Body of pancreas (tissue), 4 donors: ENCODE measurements at regions not wholly inside any gene's neighbourhood (a gene's known extent, or its start where the extent isn't known, plus 50 kb on each side); places are given as distances from the start of the nearest gene placed in this dataset.

Experiments used
- ATAC-seq: fragments of 150-250 bp; one replicate; pipeline ENCODE4 v1.9.1; 2016
- DNase-seq, 4 donors: peaks; one replicate each; pipeline ENCODE4 v3.0.0-alpha.2; 2019
- H3K27ac ChIP-seq, 4 donors: fragments of 200-600 bp; sonication (generic); 1 replicate in 3 of 4; 2 replicates in 1 of 4; pipeline versions ENCODE4 v1.5.1 to v1.6.1; 2016 to 2019; ENCODE audit warnings: mild to moderate bottlenecking in 1 of 4, mixed read lengths in 1 of 4, moderate library complexity in 1 of 4
- H3K27me3 ChIP-seq, 2 donors: fragments of 200-600 bp; sonication (generic); one replicate each; pipeline ENCODE4 v1.6.0; 2016; ENCODE audit warnings: mild to moderate bottlenecking in 1 of 2
- H3K36me3 ChIP-seq, 2 donors: fragments of 200-600 bp; sonication (generic); replicated peaks in 1 of 2; 2 replicates each; pipeline ENCODE4 v1.5.1; 2016; ENCODE audit warnings: low read depth in 2 of 2; ENCODE audit not compliant: insufficient read depth in 1 of 2
- H3K4me1 ChIP-seq: fragments of 200-600 bp; sonication (generic); one replicate; pipeline ENCODE4 v1.6.0; 2016
- H3K4me3 ChIP-seq, 2 donors: fragments of 200-600 bp; sonication (generic); 1 replicate in 1 of 2; 2 replicates in 1 of 2; pipeline ENCODE4 v1.5.1; 2016 to 2019
- H3K9me3 ChIP-seq, 3 donors: fragments of 200-600 bp; sonication (generic); 1 replicate in 2 of 3; 2 replicates in 1 of 3; pipeline ENCODE4 v1.5.1; 2016
- POLR2A ChIP-seq, 3 donors: fragments of 450-650 bp; IDR thresholded peaks; one replicate each; pipeline ENCODE4 v1.6.1; 2016; ENCODE audit warnings: antibody characterized with exemption in 3 of 3, mild to moderate bottlenecking in 2 of 3
- WGBS, 2 donors: methylation state at CpG; one replicate each; pipeline ENCODE4 v1.1.5; 2017; 5-methylcytosine and 5-hydroxymethylcytosine counted together
- intact Hi-C: fragments of 100-400 bp; cut with DNase I; formaldehyde crosslinking; loops from one replicate; pipeline ENCODE4 v1.15.1; 2023
- TF ChIP-seq, protein P1 (sequence below), 7 experiments: fragments of 450-650 bp in 4 of 7; fragments of 200-600 bp in 3 of 7; sonication (generic) in 3 of 7; IDR thresholded peaks; one replicate each; pipeline ENCODE4 v1.5.1; 2016 to 2019; ENCODE audit warnings: antibody characterized with exemption in 7 of 7

DNA sequence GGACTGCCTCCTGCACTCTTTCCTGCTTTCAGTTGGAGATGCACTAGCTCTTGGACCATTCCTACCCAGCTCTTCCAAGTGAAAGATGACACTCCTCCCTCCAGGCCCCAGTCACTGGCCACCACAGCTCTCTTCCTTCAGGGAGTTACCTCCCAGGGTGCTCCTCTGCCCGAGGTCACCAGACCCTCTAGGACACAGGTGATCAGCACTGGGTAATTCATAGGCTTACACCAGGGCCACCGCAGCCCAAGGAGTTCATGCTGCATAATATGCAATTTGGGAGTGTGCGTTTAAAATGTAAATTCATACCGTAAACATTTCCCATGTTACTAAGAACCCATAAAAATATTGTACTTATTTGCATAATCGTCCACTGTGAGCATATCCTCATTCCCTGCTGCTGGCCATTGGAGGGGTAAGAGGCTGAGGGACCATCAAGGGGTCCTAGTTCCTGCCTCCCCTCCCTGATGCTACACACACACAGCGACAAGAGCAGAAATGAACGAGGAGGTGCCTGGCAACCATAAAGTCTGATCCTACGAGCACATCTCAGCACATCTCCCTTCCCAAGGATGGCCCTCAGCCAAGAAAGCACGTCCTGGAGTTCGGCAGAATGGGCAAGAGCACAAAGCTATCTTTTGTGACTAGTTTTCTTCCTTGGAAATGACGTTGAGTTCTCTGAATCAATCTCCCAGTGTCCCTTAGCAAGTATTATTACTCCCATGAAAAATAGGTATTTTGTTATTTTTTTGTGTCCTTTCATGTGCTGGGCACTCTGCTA, 222.9 kb upstream of the RAB4A start:
- Histone ChIP-seq H3K9me3 (no peaks in the 10 kb centered on the region), H3K4me3 (no peak overlapping the region), H3K27me3 (no peaks in the 10 kb centered on the region), H3K27ac (no peak overlapping the region), H3K4me1 (no peaks in the 10 kb centered on the region), H3K36me3 (no peaks in the 10 kb centered on the region)
- DNase-seq, result no peak
- intact Hi-C loops, result no loop called here
- 80% methylated on average over 11 of the region's 11 CpGs for WGBS, 2 donors
- TF ChIP-seq, protein P1, sequence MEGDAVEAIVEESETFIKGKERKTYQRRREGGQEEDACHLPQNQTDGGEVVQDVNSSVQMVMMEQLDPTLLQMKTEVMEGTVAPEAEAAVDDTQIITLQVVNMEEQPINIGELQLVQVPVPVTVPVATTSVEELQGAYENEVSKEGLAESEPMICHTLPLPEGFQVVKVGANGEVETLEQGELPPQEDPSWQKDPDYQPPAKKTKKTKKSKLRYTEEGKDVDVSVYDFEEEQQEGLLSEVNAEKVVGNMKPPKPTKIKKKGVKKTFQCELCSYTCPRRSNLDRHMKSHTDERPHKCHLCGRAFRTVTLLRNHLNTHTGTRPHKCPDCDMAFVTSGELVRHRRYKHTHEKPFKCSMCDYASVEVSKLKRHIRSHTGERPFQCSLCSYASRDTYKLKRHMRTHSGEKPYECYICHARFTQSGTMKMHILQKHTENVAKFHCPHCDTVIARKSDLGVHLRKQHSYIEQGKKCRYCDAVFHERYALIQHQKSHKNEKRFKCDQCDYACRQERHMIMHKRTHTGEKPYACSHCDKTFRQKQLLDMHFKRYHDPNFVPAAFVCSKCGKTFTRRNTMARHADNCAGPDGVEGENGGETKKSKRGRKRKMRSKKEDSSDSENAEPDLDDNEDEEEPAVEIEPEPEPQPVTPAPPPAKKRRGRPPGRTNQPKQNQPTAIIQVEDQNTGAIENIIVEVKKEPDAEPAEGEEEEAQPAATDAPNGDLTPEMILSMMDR (IDR thresholded peaks at IDR 0.05), result no peak
- no peak for TF ChIP-seq POLR2A (IDR thresholded peaks at IDR 0.05)
- no peak for ATAC-seq

DNA sequence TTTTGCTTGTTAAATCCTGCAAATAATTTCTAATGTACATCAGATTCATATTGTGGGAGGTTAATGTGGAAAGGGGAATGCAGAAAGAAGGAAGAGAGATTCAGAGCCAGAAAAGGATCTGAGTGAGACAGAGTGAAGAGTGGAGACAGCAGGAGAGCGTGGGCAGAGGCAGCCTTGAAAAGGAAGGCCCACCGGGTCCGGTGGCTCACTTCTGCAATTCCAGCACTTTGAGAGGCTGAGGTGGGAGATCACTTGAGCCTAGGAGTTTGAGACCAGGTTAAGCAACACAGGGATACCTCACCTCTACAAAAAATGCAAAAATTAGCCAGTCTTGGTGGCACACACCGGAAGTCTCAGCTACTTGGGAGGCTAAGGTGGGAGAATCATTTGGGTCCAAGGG, 222.0 kb upstream of the RAB4A start:
- intact Hi-C loops, result no loop called here
- no peaks in the 10 kb centered on the region for H3K27me3 ChIP-seq
- TF ChIP-seq, protein P1 (IDR thresholded peaks at IDR 0.05), result no peak
- no peak for TF ChIP-seq POLR2A (IDR thresholded peaks at IDR 0.05)
- H3K4me1 ChIP-seq, result no peaks in the 10 kb centered on the region
- no peaks in the 10 kb centered on the region for H3K36me3 ChIP-seq
- H3K9me3 ChIP-seq, result no peaks in the 10 kb centered on the region
- H3K27ac ChIP-seq, result no peak overlapping the region
- no peak for ATAC-seq
- H3K4me3 ChIP-seq, result no peak overlapping the region
- DNase-seq, result no peak
- 96% methylated on average over 4 of the region's 4 CpGs for WGBS, 2 donors

DNA sequence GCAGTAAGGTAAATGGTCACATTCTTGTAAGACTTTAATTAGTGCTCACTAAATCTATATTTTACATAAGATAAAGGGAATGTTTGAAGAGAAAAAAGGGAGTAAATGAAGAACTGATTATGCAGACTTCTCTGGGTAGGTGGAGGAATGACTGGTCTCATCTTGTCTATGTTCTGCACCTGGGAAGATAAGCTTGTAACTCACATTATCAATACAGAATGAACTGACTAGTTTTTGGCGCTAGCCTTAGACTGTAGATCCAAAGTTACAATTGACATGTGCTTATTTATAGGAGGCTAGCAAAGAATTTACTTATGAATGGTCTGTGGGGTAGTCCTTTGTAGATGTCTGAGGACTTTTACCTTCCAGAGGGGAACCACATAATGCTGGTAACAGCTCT, 214.9 kb upstream of the RAB4A start:
- intact Hi-C loops, result no loop called here
- ATAC-seq (no peak), DNase-seq (no peak)
- peaks cover 25% of the 10 kb centered on the region for H3K4me1 ChIP-seq
- H3K4me3 ChIP-seq, result no peak overlapping the region
- TF ChIP-seq POLR2A (IDR thresholded peaks at IDR 0.05), result no peak
- TF ChIP-seq, protein P1 (IDR thresholded peaks at IDR 0.05), result no peak
- no peaks in the 10 kb centered on the region for H3K27me3 ChIP-seq
- H3K27ac ChIP-seq, result no peak overlapping the region
- H3K9me3 ChIP-seq, result no peaks in the 10 kb centered on the region
- no peaks in the 10 kb centered on the region for H3K36me3 ChIP-seq
- WGBS, 2 donors, result 75 to 91% methylated on average over 1 of the region's 1 CpG

DNA sequence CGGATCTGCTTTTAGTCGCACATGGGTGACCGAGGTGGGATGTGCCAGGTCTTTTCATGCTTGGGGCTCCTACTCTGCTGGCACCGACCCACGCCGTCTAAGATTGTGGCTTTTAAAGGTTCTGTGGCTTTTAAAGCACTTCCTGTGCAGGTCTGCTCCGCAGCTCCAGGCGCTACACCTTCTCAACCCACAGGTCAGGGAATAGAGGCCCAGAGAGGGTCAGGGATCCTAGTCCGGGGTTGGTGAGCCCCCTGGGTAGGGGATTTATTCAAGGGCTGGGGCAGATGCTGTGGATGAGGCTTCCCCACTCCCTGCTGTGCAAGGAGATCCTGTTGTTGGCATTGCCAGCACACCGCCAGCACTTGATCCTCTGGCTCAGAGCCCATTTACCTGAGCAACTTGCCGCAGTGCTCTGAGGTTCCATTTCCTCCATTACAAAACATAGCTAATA, 212.8 kb upstream of the RAB4A start:
- H3K4me3 ChIP-seq, result no peak overlapping the region
- TF ChIP-seq, protein P1 (IDR thresholded peaks at IDR 0.05), result no peak
- no peak for TF ChIP-seq POLR2A (IDR thresholded peaks at IDR 0.05)
- no peaks in the 10 kb centered on the region for H3K36me3 ChIP-seq
- no peaks in the 10 kb centered on the region for H3K27me3 ChIP-seq
- no peak for ATAC-seq
- 66 to 72% methylated on average over 5 to 11 of the region's 11 CpGs for WGBS, 2 donors
- peak in 3 of 4 donors; percentile 42 to 60 (median 44) for DNase-seq
- H3K27ac ChIP-seq, result peak overlapping the region in 1 of 4 donors; percentile 29
- H3K4me1 ChIP-seq, result peaks cover 25% of the 10 kb centered on the region
- intact Hi-C loops, result no loop called here
- no peaks in the 10 kb centered on the region for H3K9me3 ChIP-seq

DNA sequence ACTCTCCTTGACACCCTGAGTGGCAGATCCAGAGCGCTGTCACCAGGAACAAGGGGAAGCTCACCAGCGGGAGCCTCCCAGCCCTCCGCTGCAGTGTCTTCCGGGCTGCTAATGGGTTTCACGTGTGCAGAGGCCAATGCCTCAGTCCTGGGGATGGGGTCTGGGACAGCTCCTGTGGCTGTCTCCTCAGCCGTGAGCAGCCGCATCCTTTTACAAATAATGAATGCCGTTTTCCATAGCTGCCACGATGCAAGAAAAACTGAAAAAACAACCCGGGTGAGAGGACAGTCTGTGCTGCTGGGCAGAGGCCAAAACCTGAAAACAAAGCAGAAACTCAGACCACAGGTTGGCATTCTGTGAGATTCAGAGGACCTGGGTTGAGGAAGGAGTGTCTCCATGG, 212.2 kb upstream of the RAB4A start:
- DNase-seq (no peak), ATAC-seq (peak; percentile 18)
- H3K9me3 ChIP-seq, result no peaks in the 10 kb centered on the region
- peak overlapping the region in 1 of 4 donors; percentile 29 for H3K27ac ChIP-seq
- H3K27me3 ChIP-seq, result no peaks in the 10 kb centered on the region
- TF ChIP-seq, protein P1 (IDR thresholded peaks at IDR 0.05), result no peak
- TF ChIP-seq POLR2A (IDR thresholded peaks at IDR 0.05), result no peak
- peaks cover 28% of the 10 kb centered on the region for H3K4me1 ChIP-seq
- no peaks in the 10 kb centered on the region for H3K36me3 ChIP-seq
- 38 to 60% methylated on average over 9 to 10 of the region's 10 CpGs for WGBS, 2 donors
- no peak overlapping the region for H3K4me3 ChIP-seq
- intact Hi-C loops, result no loop called here
